T-helper 2 cell (primary cell): ENCODE measurements at regions not wholly inside any gene's neighbourhood (a gene's known extent, or its start where the extent isn't known, plus 50 kb on each side); places are given as distances from the start of the nearest gene placed in this dataset.
"Not testable (repeated sequence)": the region's sequence is repeated elsewhere in the genome, so short reads cannot be mapped to it uniquely, and the experiment has no call there.

ENCODE experiments used
- DNase-seq, 5 experiments: peaks; one replicate each; pipeline versions ENCODE4 v3.0.0 to v3.0.0-alpha.2; 2012 to 2022

GRCh38 chr5:111942661-111943401 is 185.8 kb upstream of the NREP start:
- DNase-seq, result no peak

GRCh38 chr5:111942201-111942600 is 185.2 kb upstream of the NREP start:
- no peak for DNase-seq

- no peak for DNase-seq
Observed at GRCh38 chr5:111937094-111937493, 180.1 kb upstream of the NREP start.

GRCh38 chr5:111935835-111936234 is 178.8 kb upstream of the NREP start:
- no peak for DNase-seq

- no peak for DNase-seq
Observed at GRCh38 chr5:111935009-111935408, 178.0 kb upstream of the NREP start.

- DNase-seq, result no peak
Observed at GRCh38 chr5:111934511-111934910, 177.5 kb upstream of the NREP start.

- no peak for DNase-seq
Observed at GRCh38 chr5:111933086-111933485, 176.1 kb upstream of the NREP start.

GRCh38 chr5:111932628-111933027 is 175.6 kb upstream of the NREP start:
- no peak for DNase-seq

GRCh38 chr5:111932199-111932598 is 175.2 kb upstream of the NREP start:
- no peak for DNase-seq

GRCh38 chr5:111931655-111932054 is 174.7 kb upstream of the NREP start:
- DNase-seq, result no peak

- DNase-seq, result no peak
Observed at GRCh38 chr5:111930905-111931461, 174.0 kb upstream of the NREP start.

- DNase-seq, result no peak
Observed at GRCh38 chr5:111930449-111930848, 173.5 kb upstream of the NREP start.

GRCh38 chr5:111929867-111930266 is 172.9 kb upstream of the NREP start:
- no peak for DNase-seq

GRCh38 chr5:111929261-111929660 is 172.3 kb upstream of the NREP start:
- DNase-seq, result no peak

GRCh38 chr5:111928511-111928910 is 171.5 kb upstream of the NREP start:
- no peak for DNase-seq

GRCh38 chr5:111927191-111927590 is 170.2 kb upstream of the NREP start:
- DNase-seq, result no peak

GRCh38 chr5:111926026-111926425 is 169.0 kb upstream of the NREP start:
- DNase-seq, result no peak

- no peak for DNase-seq
Observed at GRCh38 chr5:111922344-111922743, 165.3 kb upstream of the NREP start.

- not testable (repeated sequence) for DNase-seq
Observed at GRCh38 chr5:111921691-111922090, 164.7 kb upstream of the NREP start.

- DNase-seq, result no peak
Observed at GRCh38 chr5:111914966-111915636, 158.1 kb upstream of the NREP start.

GRCh38 chr5:111902436-111902835 is 145.4 kb upstream of the NREP start:
- no peak for DNase-seq

- DNase-seq, result no peak
Observed at GRCh38 chr5:111901296-111901695, 144.3 kb upstream of the NREP start.

GRCh38 chr5:111892949-111893348 is 136.0 kb upstream of the NREP start:
- DNase-seq, result no peak

GRCh38 chr5:111887706-111888105 is 130.7 kb upstream of the NREP start:
- DNase-seq, result no peak
